Lower leg skin (tissue), 4 donors: ENCODE measurements at regions not wholly inside any gene's neighbourhood (a gene's known extent, or its start where the extent isn't known, plus 50 kb on each side); places are given as distances from the start of the nearest gene placed in this dataset.

Experiments
- DNase-seq, 2 donors: peaks; one replicate each; pipeline ENCODE4 v3.0.0-alpha.2; 2019; ENCODE audit warnings: low spot score in 2 of 2
- H3K4me3 ChIP-seq: fragments of 200-600 bp; sonication (generic); 2 replicates; pipeline ENCODE4 v1.5.1; 2017; ENCODE audit warnings: mild to moderate bottlenecking, low read depth; ENCODE audit not compliant: poor library complexity, severe bottlenecking
- CTCF ChIP-seq, 3 donors: fragments of 450-650 bp; IDR thresholded peaks; one replicate each; pipeline ENCODE4 v1.5.1; 2016; ENCODE audit warnings: antibody characterized with exemption in 3 of 3, mild to moderate bottlenecking in 3 of 3, moderate library complexity in 2 of 3
- POLR2A ChIP-seq, 2 donors: fragments of 450-650 bp; IDR thresholded peaks; one replicate each; pipeline ENCODE4 v1.6.1; 2016 to 2017; ENCODE audit warnings: antibody characterized with exemption in 2 of 2, mild to moderate bottlenecking in 1 of 2, moderate library complexity in 1 of 2
- WGBS, 2 donors: methylation state at CpG; one replicate each; pipeline ENCODE4 v1.1.5; 2018; 5-methylcytosine and 5-hydroxymethylcytosine counted together
- intact Hi-C: fragments of 100-400 bp; cut with DNase I; formaldehyde crosslinking; loops from one replicate; pipeline ENCODE4 v1.15.0; 2023; ENCODE audit warnings: low total_unique reads

- H3K4me3 ChIP-seq = no peak overlapping the region
- TF ChIP-seq CTCF (IDR thresholded peaks at IDR 0.05) (no peak), POLR2A (IDR thresholded peaks at IDR 0.05) (no peak)
Measured at GRCh38 chr21:27487676-27488075, 520.8 kb upstream of the ADAMTS5 start.

GRCh38 chr21:27480841-27481261 lies 514.0 kb upstream of the ADAMTS5 start:
- DNase-seq = no peak
- TF ChIP-seq POLR2A (IDR thresholded peaks at IDR 0.05) (no peak), CTCF (IDR thresholded peaks at IDR 0.05) (no peak)
- WGBS, 2 donors = 64 to 79% methylated on average over 2 of the region's 2 CpGs
- H3K4me3 ChIP-seq = no peak overlapping the region
- intact Hi-C loops = no loop called here

More at GRCh38 chr21:27487676-27488075, 520.8 kb upstream of the ADAMTS5 start:
- DNase-seq = no peak
- intact Hi-C loops = no loop called here
- 69 to 70% methylated on average over 3 of the region's 3 CpGs for WGBS, 2 donors

- intact Hi-C loops = no loop called here
- no peak overlapping the region for H3K4me3 ChIP-seq
- no peak for DNase-seq
- TF ChIP-seq POLR2A (IDR thresholded peaks at IDR 0.05) (no peak), CTCF (IDR thresholded peaks at IDR 0.05) (no peak)
- WGBS, 2 donors = 57 to 59% methylated on average over 2 of the region's 2 CpGs
Measured at GRCh38 chr21:27477296-27477695, 510.4 kb upstream of the ADAMTS5 start.

- TF ChIP-seq CTCF (IDR thresholded peaks at IDR 0.05) (no peak), POLR2A (IDR thresholded peaks at IDR 0.05) (no peak)
- intact Hi-C loops = no loop called here
- no peak overlapping the region for H3K4me3 ChIP-seq
- WGBS, 2 donors = 0 to 2% methylated on average over 1 of the region's 1 CpG
- DNase-seq = no peak
Measured at GRCh38 chr21:27476696-27477095, 509.8 kb upstream of the ADAMTS5 start.

GRCh38 chr21:27475363-27475955 lies 508.6 kb upstream of the ADAMTS5 start:
- no peak overlapping the region for H3K4me3 ChIP-seq
- WGBS, 2 donors = 82 to 87% methylated on average over 7 of the region's 7 CpGs
- intact Hi-C loops = no loop called here
- no peak for DNase-seq
- TF ChIP-seq POLR2A (IDR thresholded peaks at IDR 0.05) (no peak), CTCF (IDR thresholded peaks at IDR 0.05) (no peak)

- intact Hi-C loops = no loop called here
- TF ChIP-seq CTCF (IDR thresholded peaks at IDR 0.05) (no peak), POLR2A (IDR thresholded peaks at IDR 0.05) (no peak)
- DNase-seq = no peak
- 82 to 83% methylated on average over 2 of the region's 2 CpGs for WGBS, 2 donors
- no peak overlapping the region for H3K4me3 ChIP-seq
Measured at GRCh38 chr21:27467366-27467765, 500.5 kb upstream of the ADAMTS5 start.
